Naive thymus-derived CD8-positive, alpha-beta T cell (primary cell): ENCODE measurements at regions not wholly inside any gene's neighbourhood (a gene's known extent, or its start where the extent isn't known, plus 50 kb on each side); places are given as distances from the start of the nearest gene placed in this dataset.
A peak's percentile ranks its signal among the peaks of the same experiment; 100 is the strongest.

Experiments used
- ATAC-seq, 2 donors: fragments of 150-1000 bp; cut with Tn5 transposase in 1 of 2; sonication (Bioruptor Pico), chemical (Tn5 transposase) in 1 of 2; 1 replicate in 1 of 2; 2 replicates in 1 of 2; pipeline ENCODE4 v1.10.0; 2021; ENCODE audit warnings: mild to moderate bottlenecking in 2 of 2, moderate library complexity in 2 of 2
- POLR2A ChIA-PET: fragments of 350-600 bp; sonication (Branson Sonifier 250); formaldehyde crosslinking; loops from one replicate; lab custom pipeline; 2021; ENCODE audit warnings: antibody characterized with exemption; lab: Charles Lee
- DNase-seq, 10 donors: peaks; one replicate each; pipeline versions ENCODE4 v3.0.0 to v3.0.0-alpha.2; 2020 to 2022
- H3K27ac Mint-ChIP-seq, 10 donors: one replicate each; pipeline ENCODE4 v1.8.0; 2020 to 2022; ENCODE audit warnings: mild to moderate bottlenecking in 10 of 10, mixed read lengths in 10 of 10, moderate library complexity in 4 of 10, inconsistent platforms in 1 of 10
- H3K27me3 Mint-ChIP-seq, 5 donors: one replicate each; pipeline ENCODE4 v1.8.0; 2021 to 2022; ENCODE audit warnings: mixed read lengths in 5 of 5
- H3K36me3 Mint-ChIP-seq, 3 donors: one replicate each; pipeline ENCODE4 v1.8.0; 2020 to 2022; ENCODE audit warnings: mixed read lengths in 3 of 3, mild to moderate bottlenecking in 2 of 3, inconsistent platforms in 1 of 3
- H3K4me1 Mint-ChIP-seq, 4 donors: one replicate each; pipeline ENCODE4 v1.8.0; 2021 to 2022; ENCODE audit warnings: mixed read lengths in 4 of 4
- H3K4me3 Mint-ChIP-seq, 10 donors: one replicate each; pipeline ENCODE4 v1.8.0; 2020 to 2022; ENCODE audit warnings: mild to moderate bottlenecking in 10 of 10, mixed read lengths in 10 of 10, moderate library complexity in 6 of 10, inconsistent platforms in 1 of 10
- H3K9me3 Mint-ChIP-seq, 9 donors: one replicate each; pipeline ENCODE4 v1.8.0; 2020 to 2022; ENCODE audit warnings: mixed read lengths in 9 of 9, mild to moderate bottlenecking in 3 of 9, inconsistent platforms in 1 of 9, moderate library complexity in 1 of 9

DNA sequence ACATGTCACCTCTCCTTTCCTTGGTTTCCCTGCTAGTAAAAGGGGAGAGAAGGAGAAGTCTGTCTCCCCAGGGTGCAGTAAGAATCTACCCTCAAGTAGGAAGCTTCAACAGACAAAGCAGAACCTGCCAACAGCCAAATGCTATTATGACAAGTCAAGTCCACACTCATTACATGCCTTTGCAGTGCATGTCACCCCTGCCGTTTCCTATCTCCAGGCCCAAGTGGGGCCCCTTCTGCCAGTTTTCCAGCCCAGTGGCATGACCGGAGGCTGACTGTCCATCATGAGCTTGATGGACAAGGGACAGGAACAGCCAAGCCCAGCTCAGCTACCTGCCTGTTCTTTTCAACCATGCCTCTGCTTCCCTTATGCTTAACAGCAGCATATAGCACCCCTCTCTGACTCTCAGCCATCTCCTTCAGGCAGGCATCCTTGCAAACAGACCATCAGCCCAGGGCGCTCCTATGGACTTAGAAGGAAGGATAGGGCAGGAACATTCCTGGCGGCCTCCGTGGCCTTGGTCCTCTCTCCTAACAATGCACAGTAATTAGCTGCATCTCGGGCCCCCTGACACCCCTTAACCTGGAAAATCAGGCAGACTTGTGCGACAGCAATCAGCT is 107.2 kb upstream of the RAD23B start:
- H3K4me1 Mint-ChIP-seq: peaks cover 0 to 2% (median 0%) of the 10 kb centered on the region in 4 donors
- no peak overlapping the region for H3K27ac Mint-ChIP-seq
- H3K4me3 Mint-ChIP-seq: no peak overlapping the region
- H3K27me3 Mint-ChIP-seq: peaks cover 10 to 49% (median 17%) of the 10 kb centered on the region in 5 donors
- POLR2A ChIA-PET: no interaction called here
- H3K36me3 Mint-ChIP-seq: no peaks in the 10 kb centered on the region
- H3K9me3 Mint-ChIP-seq: peaks cover 0 to 1% (median 0%) of the 10 kb centered on the region in 9 donors
- ATAC-seq: no peak
- no peak for DNase-seq

DNA sequence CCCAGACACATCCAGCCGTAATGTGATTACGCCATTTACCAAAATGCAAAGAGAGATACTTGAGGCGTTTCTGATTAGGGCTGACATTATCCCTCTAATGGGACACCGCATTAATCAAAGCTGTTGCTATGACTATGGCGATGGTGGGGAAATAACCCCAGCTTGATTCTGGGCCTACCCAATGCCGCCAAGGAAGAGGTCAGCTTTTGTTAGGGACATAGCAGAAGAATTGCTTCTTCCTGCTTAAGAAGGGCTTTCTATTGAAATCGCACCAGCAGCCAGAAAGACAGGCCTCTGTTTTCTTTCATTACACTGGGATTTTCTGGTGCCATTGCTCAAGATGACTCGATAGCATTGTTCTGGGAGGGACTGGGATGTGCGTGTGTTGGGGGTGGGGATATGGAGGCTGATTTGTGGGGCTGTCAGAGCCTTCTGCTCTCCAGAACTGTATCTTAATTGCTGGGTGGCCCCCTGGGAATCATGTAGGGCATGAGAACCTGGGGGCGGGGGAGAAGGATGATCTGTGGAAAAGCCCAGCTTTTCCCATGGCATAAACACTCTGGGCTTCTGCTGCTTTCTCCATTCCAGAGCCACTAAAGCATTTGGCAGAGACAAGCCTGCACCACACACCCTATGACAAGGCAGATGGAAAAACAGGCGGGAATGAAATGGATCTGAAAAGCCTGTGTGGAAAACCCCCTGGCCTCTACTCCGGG is 106.5 kb upstream of the RAD23B start:
- H3K4me1 Mint-ChIP-seq: peaks cover 0 to 2% (median 0%) of the 10 kb centered on the region in 4 donors
- peaks cover 0 to 8% (median 4%) of the 10 kb centered on the region in 9 donors for H3K9me3 Mint-ChIP-seq
- H3K4me3 Mint-ChIP-seq: no peak overlapping the region
- no peak overlapping the region for H3K27ac Mint-ChIP-seq
- ATAC-seq (no peak), DNase-seq (no peak)
- peaks cover 13 to 55% (median 21%) of the 10 kb centered on the region in 5 donors for H3K27me3 Mint-ChIP-seq
- POLR2A ChIA-PET: no interaction called here
- H3K36me3 Mint-ChIP-seq: no peaks in the 10 kb centered on the region

DNA sequence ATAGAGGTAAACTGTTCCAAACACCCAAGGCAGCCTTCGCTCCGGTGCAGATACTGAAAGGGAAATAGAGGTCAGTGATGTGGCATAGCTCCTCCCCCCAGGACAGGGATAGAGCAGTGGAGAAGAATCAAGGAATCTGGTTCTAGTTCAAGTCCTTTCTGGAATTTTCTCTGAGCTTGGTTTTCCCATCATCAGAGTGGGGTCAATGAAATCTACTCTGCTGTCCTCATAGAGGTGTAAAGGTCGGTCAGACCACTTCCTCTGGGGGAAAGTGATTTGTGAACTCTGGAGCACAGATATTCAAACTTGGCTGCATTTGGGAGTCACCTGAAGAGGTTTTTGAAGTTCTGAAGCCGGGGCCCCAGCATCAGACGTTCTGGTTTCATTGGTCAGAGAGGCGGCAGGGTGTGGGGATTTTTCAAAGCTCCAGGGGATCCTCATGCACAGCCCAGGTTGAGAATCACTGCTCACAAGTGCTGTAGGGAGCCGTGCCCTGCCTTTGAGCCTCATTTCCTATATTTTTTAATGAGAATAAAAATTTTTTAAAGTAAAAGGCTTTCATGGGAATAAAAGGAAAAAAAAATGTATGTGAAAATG is 105.7 kb upstream of the RAD23B start:
- H3K4me3 Mint-ChIP-seq: no peak overlapping the region

DNA sequence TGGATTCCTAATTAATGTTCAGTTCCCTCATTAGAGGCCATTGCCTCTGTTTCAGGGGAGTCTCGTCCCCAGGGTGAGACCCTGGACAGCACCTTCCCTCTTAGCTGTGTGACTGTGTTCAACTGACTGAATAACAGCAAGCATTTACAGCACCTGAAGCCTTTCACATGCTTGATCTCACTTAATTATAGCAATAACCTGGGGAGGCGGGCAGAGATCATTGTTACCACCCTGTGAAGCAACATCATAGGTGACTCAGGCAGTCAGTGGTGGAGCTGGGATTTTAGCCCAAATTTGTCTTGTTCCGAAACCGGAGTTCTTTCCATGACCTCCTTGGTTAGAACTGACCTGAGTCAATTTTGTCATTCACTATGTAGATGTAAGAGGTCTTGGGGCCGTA is 105.2 kb upstream of the RAD23B start:
- no peak overlapping the region for H3K4me3 Mint-ChIP-seq
- POLR2A ChIA-PET: no interaction called here
- H3K4me1 Mint-ChIP-seq: peaks cover 0 to 2% (median 0%) of the 10 kb centered on the region in 4 donors
- DNase-seq (no peak), ATAC-seq (no peak)
- peaks cover 13 to 65% (median 24%) of the 10 kb centered on the region in 5 donors for H3K27me3 Mint-ChIP-seq
- peaks cover 0 to 5% (median 3%) of the 10 kb centered on the region in 3 donors for H3K36me3 Mint-ChIP-seq
- no peak overlapping the region for H3K27ac Mint-ChIP-seq
- H3K9me3 Mint-ChIP-seq: peaks cover 5 to 20% (median 13%) of the 10 kb centered on the region in 9 donors

More for the DNA sequence above, 105.7 kb upstream of the RAD23B start:
- DNase-seq (no peak), ATAC-seq (no peak)
- Mint-ChIP-seq H3K4me1 (peaks cover 0 to 2% (median 0%) of the 10 kb centered on the region in 4 donors), H3K27me3 (peaks cover 13 to 63% (median 22%) of the 10 kb centered on the region in 5 donors), H3K27ac (no peak overlapping the region), H3K36me3 (peaks cover 0 to 3% (median 3%) of the 10 kb centered on the region in 3 donors), H3K9me3 (peaks cover 3 to 15% (median 9%) of the 10 kb centered on the region in 9 donors)
- POLR2A ChIA-PET: no interaction called here

DNA sequence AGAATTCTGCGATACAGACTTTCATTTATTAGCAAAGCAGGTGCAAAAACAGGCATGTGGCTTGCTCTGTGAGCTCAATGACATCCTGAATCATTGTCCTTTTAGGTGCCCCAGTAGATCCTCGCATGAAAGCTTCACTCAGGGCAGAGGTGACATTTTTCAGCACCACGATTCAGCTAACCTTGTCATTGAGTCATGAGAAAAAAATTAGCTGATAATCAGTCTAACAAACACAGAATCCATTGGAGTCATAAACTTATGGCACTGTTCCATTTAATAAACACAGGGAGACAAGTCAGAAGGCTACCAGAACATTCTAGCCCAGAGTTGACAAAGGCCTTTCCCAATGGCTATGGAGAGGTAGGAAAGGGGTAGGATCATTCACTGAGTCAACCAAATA is 104.8 kb upstream of the RAD23B start:
- no peak for DNase-seq
- POLR2A ChIA-PET: no interaction called here
- no peak for ATAC-seq
- H3K36me3 Mint-ChIP-seq: peaks cover 0 to 9% (median 7%) of the 10 kb centered on the region in 3 donors
- H3K4me1 Mint-ChIP-seq: peaks cover 0 to 2% (median 0%) of the 10 kb centered on the region in 4 donors
- H3K9me3 Mint-ChIP-seq: peaks cover 8 to 24% (median 17%) of the 10 kb centered on the region in 9 donors
- no peak overlapping the region for H3K4me3 Mint-ChIP-seq
- H3K27me3 Mint-ChIP-seq: peaks cover 15 to 67% (median 24%) of the 10 kb centered on the region in 5 donors
- H3K27ac Mint-ChIP-seq: no peak overlapping the region

DNA sequence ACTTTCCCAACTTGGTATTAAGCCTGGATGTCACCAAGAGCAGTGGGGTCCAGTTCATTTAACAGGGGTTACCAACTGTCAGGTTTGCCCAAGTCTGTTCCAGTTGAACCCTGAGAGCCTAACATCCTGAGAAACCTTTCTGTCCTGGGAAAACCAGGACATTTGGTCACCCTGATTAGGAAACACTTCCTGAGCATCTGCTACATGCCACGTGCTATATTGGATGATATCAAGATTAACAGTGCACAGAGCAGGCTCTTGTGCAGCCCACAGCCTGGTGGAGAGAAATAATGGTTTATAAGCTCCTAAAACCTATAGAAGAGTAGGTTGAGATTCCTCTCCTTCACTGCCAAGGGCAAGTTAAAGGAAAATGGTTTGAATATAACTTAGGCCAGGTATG is 102.9 kb upstream of the RAD23B start:
- POLR2A ChIA-PET: no interaction called here
- H3K27me3 Mint-ChIP-seq: peaks cover 21 to 79% (median 28%) of the 10 kb centered on the region in 5 donors
- H3K36me3 Mint-ChIP-seq: peaks cover 0 to 16% (median 7%) of the 10 kb centered on the region in 3 donors
- H3K4me3 Mint-ChIP-seq: no peak overlapping the region
- peak overlapping the region in 1 of 10 donors; percentile 61 for H3K27ac Mint-ChIP-seq
- H3K4me1 Mint-ChIP-seq: no peaks in the 10 kb centered on the region
- DNase-seq (no peak), ATAC-seq (no peak)
- H3K9me3 Mint-ChIP-seq: peaks cover 8 to 37% (median 27%) of the 10 kb centered on the region in 9 donors

DNA sequence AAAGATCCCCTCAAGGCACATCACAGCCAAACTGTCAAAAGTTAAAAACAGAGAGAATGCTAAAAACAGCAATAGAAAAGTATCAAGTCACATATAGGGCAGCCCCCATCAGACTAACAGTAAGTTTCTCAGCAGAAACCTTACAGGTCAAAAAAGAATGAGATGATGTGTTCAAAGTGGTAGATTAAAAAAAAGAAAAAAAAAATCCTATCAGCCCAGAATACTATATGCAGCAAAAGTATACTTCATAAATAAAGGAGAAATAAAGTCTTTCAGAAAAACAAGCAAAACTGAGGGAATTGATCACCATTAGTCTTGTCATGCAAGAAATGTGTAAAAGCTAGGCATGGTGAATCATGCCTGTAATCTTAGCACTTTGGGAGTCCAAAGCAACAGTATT is 99.9 kb upstream of the RAD23B start:
- no peak for DNase-seq
- H3K36me3 Mint-ChIP-seq: peaks cover 0 to 16% (median 7%) of the 10 kb centered on the region in 3 donors
- peaks cover 20 to 71% (median 24%) of the 10 kb centered on the region in 5 donors for H3K27me3 Mint-ChIP-seq
- ATAC-seq: no peak
- H3K27ac Mint-ChIP-seq: peak overlapping the region in 1 of 10 donors; percentile 39
- POLR2A ChIA-PET: no interaction called here
- H3K4me1 Mint-ChIP-seq: no peaks in the 10 kb centered on the region
- H3K4me3 Mint-ChIP-seq: no peak overlapping the region
- H3K9me3 Mint-ChIP-seq: peaks cover 8 to 37% (median 27%) of the 10 kb centered on the region in 9 donors

DNA sequence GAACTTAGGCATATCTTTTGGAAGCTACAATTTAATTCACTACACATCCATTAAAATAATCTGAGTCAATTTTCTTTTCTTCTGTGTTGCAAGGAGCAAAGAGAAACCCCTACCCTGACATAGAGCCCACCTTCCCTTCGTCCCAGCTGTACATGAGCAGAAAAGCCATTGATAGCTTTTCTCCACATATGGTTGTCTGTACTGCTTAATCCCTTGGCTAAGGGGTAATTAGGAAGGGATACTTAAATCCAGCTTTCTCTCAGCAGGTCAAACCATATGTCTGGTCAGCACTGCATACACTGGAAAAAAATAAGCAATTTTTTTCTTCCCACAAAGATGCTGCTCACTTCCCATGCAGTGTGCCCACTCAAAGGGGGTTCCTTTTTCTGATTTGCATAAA is 94.7 kb upstream of the RAD23B start:
- POLR2A ChIA-PET: no interaction called here
- no peak overlapping the region for H3K4me3 Mint-ChIP-seq
- no peak overlapping the region for H3K27ac Mint-ChIP-seq
- ATAC-seq (no peak), DNase-seq (no peak)
- H3K27me3 Mint-ChIP-seq: peaks cover 4 to 42% (median 8%) of the 10 kb centered on the region in 5 donors
- H3K4me1 Mint-ChIP-seq: no peaks in the 10 kb centered on the region
- H3K36me3 Mint-ChIP-seq: peaks cover 0 to 6% (median 0%) of the 10 kb centered on the region in 3 donors
- H3K9me3 Mint-ChIP-seq: peaks cover 0 to 13% (median 7%) of the 10 kb centered on the region in 9 donors

DNA sequence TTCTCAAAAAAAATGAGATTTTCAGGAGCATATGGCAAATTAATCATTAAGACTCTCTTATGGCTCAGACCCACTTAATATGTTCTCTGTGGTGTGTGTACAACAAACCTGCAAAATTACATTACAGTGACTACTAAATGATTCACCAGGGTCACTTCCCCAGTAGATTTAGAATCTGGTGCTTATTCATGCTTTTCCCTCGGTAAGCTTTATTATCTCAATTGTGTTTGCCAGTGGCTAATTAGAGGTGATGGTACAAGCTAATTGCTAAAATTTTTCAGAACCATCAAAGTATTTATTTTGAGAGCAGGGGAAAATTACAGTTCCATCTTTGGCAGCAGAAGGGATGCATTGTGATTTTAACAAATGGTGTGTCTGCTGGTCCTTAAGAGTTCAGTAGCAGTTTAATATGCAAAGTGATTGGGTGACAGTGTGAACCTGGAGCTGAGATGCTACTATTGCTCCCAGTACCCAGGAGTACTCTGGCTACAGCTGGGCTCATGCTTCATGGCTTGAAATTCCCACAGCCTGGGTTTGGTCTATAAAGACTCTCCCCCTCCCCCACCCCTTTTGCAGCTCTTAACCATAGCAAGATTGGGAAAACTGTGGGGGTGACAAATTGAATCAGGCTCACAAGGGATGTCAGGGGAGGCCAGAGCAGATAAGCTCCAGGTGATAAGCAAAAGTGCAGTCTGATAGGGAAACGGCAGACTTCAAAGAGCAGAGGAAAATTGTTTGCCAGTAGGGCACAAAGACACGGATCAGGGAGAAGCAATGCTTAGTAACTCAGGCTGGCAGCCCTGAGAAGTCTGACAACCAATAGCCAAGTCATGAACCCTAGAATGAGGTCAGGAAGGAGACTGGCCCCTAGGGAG is 92.8 kb upstream of the RAD23B start:
- H3K9me3 Mint-ChIP-seq: no peaks in the 10 kb centered on the region
- H3K4me1 Mint-ChIP-seq: no peaks in the 10 kb centered on the region
- no peaks in the 10 kb centered on the region for H3K36me3 Mint-ChIP-seq
- H3K27me3 Mint-ChIP-seq: peaks cover 0 to 22% (median 4%) of the 10 kb centered on the region in 5 donors
- POLR2A ChIA-PET: no interaction called here
- no peak for ATAC-seq
- DNase-seq: no peak
- no peak overlapping the region for H3K27ac Mint-ChIP-seq
- no peak overlapping the region for H3K4me3 Mint-ChIP-seq

DNA sequence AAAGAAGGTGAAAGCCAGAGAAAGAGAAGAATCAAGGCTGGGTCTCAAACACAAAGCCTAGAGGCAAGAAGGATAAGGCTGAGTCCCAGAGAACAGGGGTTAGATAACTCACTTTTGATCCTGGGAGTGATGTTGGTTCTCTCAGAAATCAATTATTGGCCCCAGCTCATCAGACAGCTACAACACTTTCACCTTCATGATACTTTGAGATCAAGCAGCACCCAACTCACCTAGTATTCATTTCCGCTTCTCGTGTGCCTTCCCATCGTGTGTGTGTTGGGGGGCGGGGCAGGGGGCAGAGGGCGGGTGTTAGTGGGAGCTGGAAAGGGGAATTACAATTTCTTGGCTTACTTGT is 92.2 kb upstream of the RAD23B start:
- Mint-ChIP-seq H3K4me3 (no peak overlapping the region), H3K27me3 (peaks cover 0 to 22% (median 4%) of the 10 kb centered on the region in 5 donors), H3K36me3 (no peaks in the 10 kb centered on the region), H3K4me1 (no peaks in the 10 kb centered on the region), H3K9me3 (no peaks in the 10 kb centered on the region), H3K27ac (no peak overlapping the region)
- POLR2A ChIA-PET: no interaction called here
- ATAC-seq (no peak), DNase-seq (no peak)

DNA sequence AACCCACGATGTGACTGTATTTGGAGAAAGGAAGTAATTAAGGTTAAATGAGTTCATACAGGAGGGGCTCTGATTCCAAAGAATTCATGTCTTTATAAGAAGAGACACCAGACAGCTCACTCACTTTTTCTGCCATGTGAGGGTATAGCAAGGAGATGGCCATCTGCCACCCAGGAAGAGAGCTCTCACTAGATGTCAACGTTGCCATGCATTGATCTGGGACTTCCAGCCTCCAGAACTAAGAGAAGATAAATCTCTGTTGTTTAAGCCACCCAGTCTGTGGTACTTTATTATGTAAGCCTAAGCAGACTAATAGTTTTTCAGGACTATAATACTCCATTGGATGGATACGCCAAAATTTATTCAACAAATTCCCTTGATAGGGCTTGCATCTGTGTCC is 89.8 kb upstream of the RAD23B start:
- Mint-ChIP-seq H3K4me3 (no peak overlapping the region), H3K27ac (no peak overlapping the region), H3K27me3 (peaks cover 0 to 13% (median 5%) of the 10 kb centered on the region in 5 donors), H3K9me3 (no peaks in the 10 kb centered on the region), H3K36me3 (no peaks in the 10 kb centered on the region), H3K4me1 (no peaks in the 10 kb centered on the region)
- DNase-seq (no peak), ATAC-seq (no peak)
- POLR2A ChIA-PET: no interaction called here

DNA sequence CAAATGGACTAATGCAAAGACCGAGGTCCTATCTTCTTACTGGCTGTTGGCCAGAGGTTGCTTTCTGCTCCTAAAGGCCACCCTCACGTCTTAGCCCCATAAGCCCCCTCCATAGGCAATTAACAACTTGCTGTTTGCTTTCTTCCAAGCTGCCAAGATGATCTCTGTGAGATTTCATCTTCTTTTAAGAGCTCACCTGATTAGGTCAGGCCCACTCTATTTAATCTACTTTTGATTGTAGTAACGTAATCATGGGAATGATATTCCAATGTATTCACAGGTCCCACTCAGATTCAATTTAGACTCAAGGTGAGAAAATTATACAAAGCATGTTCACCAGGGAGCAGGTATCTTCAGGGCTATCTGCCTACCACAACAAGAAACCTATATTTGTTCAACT is 84.4 kb upstream of the RAD23B start:
- H3K4me1 Mint-ChIP-seq: no peaks in the 10 kb centered on the region
- no peak overlapping the region for H3K27ac Mint-ChIP-seq
- DNase-seq (no peak), ATAC-seq (no peak)
- peaks cover 0 to 12% (median 5%) of the 10 kb centered on the region in 9 donors for H3K9me3 Mint-ChIP-seq
- H3K36me3 Mint-ChIP-seq: peaks cover 0 to 6% (median 2%) of the 10 kb centered on the region in 3 donors
- peaks cover 0 to 3% (median 1%) of the 10 kb centered on the region in 5 donors for H3K27me3 Mint-ChIP-seq
- POLR2A ChIA-PET: no interaction called here
- H3K4me3 Mint-ChIP-seq: no peak overlapping the region
